HT-29 (cell line): ENCODE measurements at regions not wholly inside any gene's neighbourhood (a gene's known extent, or its start where the extent isn't known, plus 50 kb on each side); places are given as distances from the start of the nearest gene placed in this dataset.
A peak's percentile ranks its signal among the peaks of the same experiment; 100 is the strongest.

Experiments
- DNase-seq: peaks from one replicate; pipeline ENCODE4 v3.0.0-alpha.2; 2015; ENCODE audit warnings: low spot score

DNA sequence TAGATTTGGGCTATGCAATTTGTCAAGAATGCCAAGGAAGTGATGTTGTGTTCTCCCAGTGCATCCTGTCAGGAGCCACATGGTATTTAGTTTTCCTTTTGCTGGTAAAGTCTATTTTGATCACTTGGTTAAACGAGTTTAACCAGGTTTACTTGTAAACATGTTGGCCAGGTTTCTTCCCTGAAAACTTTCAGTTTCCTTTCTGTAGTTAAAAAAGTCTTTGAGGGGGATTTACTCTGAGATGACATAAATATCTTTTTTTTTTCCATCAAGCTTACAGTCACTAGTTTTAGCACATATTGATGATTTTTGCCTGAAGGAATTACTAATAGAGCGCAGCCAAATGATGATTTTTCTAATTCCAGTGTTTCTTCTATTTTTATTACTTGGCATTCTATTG is 320.5 kb downstream of the PHF14 start:
- DNase-seq, result no peak

DNA sequence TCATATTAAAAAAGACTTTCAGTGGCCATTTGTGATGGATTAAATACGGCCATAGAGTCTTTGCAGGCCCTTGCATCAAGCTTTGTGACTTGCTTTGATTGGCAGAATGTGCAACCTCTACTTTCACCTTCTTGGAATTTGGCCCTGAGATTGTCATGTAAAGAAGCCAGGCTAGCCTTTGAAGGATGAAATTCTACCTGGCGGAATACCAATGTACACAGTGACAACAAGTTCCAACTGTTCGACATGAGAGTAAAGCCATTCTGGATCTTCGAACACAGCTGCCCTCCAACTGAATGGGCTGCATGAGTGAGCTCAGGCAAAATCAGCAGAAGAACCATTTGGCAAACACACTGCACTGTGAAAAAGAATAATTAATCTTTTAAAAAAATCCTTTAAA is 321.3 kb downstream of the PHF14 start:
- DNase-seq, result peak; percentile 12

GRCh38 chr7:11297126-11297625 is 323.5 kb downstream of the PHF14 start:
- no peak for DNase-seq

DNA sequence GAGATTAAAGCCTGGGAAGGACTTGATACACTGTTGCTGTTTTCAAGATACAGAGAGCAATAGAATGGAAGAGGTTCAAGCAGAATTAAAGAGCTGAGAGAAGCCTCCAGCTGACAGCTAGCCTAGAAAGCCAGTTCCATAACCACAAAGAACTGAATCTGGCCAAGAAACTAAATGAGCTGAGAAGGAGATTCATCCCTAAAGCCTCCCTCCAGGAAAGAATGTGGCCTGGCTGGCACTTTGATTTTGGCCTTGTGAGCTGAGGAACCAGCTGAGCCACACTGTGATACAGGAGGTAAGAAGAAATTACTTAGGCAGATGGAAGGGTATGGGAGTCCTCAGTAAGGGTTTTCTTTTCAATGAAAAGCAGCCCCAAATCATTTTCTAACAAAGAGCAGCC is 324.1 kb downstream of the PHF14 start:
- DNase-seq, result no peak

- no peak for DNase-seq
Observed at GRCh38 chr7:11298220-11298619, 324.5 kb downstream of the PHF14 start.

GRCh38 chr7:11300241-11300640 is 326.6 kb downstream of the PHF14 start:
- DNase-seq, result no peak

DNA sequence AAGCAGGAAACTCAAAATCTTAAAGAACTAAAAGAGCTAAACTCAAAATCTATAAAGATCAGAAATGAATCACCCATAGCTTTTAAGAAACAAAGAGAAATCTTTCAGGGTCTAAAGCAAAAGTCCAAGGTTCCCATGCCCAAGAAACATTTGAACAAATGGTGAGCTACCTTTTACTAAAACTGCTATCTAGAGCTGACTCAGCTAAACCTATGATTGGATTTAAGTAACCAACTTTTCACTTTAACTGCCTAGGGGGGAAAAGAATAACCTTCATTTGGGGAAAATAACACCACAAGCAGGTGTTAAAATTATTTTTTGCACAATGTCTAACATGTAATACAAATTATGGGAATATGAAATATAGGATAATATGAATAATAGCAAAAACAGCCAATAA is 328.4 kb downstream of the PHF14 start:
- DNase-seq, result no peak

DNA sequence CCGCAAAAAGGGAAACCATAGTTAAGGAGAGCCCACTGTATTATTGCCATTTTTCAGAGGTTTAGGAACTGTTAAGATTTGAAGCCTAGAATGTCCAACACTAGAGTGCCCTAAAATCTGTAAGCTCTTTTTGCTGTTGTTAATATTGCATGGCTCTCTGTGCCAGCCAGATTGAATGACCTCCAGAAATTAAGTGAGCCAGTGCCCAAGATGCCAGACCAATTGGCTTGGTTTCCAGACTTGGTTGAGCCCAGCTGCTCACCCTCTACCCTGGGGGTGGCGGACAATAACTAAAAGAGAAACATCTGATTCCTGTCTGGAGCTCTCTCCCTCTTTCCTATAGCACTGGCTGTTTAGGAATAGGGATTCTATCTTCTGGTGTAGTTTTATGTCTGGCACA is 340.1 kb downstream of the PHF14 start:
- no peak for DNase-seq

- no peak for DNase-seq
Observed at GRCh38 chr7:11315666-11316258, 342.1 kb downstream of the PHF14 start.

DNA sequence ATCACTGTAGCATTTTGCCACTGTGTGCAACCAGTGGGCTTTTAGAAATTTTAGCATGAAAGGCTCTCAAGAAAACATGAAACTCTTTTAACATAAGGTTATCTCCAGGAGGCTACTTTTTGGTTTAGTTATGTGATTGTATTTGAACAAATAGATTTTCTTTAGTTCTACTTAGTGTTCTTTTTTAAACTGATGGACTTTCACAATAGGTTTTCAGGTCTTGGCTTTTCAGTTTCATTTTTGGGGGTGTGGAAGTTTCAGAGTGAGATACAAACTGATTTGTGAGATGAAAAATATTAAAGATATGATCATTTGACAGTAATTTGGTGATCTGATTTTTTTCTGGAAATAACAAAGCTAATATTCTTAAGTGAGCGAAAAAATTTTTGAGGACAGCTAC is 344.1 kb downstream of the PHF14 start:
- DNase-seq, result no peak

DNA sequence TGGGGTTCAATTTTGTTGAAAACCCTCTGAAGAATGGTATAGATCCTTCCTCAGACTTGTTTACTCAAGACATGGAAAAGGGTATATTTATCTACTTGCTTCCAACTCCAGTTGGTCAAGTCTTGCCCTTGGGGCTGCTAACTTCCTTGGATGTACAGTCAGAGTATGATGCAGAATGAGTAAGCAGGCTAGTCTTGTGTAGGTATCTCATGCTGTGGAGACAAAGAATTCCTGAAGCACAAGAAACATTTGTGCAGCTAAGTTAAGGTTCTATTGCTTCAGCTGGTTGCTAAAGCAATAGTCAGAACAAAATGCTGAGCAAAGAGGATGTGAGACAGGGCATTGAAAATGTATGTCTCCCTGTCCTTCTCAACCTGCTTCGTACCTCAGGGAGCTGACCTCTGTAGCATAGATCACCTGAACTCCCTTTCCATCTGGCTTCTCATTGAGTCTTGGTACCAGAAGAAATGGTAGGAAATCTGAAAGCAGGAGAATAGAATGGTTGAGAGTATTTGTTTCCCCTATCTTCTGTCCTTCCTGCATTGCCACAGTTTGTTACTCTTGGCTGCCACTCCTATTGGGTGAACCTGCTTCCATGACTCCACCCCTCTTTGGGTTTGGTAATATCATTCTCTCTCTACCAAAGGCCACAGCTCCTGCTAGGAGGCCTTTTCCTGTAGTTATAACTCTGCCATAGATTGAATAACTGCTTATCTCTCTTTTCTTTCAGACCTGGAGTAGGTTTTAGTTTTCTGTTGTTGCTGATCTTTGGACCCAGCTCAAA is 346.0 kb downstream of the PHF14 start:
- no peak for DNase-seq
